HEK293T (cell line): ENCODE measurements at regions not wholly inside any gene's neighbourhood (a gene's known extent, or its start where the extent isn't known, plus 50 kb on each side); places are given as distances from the start of the nearest gene placed in this dataset.

Experiments
- FOXM1 ChIP-seq: fragments of 450-650 bp; IDR thresholded peaks from 2 replicates; pipeline ENCODE4 v1.6.1; 2017; ENCODE audit warnings: mild to moderate bottlenecking, borderline replicate concordance
- NFRKB ChIP-seq: fragments of 450-650 bp; IDR thresholded peaks from 2 replicates; pipeline ENCODE4 v1.6.1; 2016; ENCODE audit warnings: mild to moderate bottlenecking, moderate library complexity
- ZNF384 ChIP-seq: fragments of 450-650 bp; IDR thresholded peaks from 2 replicates; pipeline ENCODE4 v1.6.1; 2016

- TF ChIP-seq FOXM1 (no peak), NFRKB (no peak), ZNF384 (no peak)
Observed at GRCh38 chr17:70338946-70339354, 169.6 kb downstream of the KCNJ2 start.
